Dermis blood vessel endothelial cell (primary cell): ENCODE measurements at regions not wholly inside any gene's neighbourhood (a gene's known extent, or its start where the extent isn't known, plus 50 kb on each side); places are given as distances from the start of the nearest gene placed in this dataset.
"Not testable (repeated sequence)": the region's sequence is repeated elsewhere in the genome, so short reads cannot be mapped to it uniquely, and the experiment has no call there.

Experiments used
- DNase-seq: peaks from one replicate; pipeline ENCODE4 v3.0.0; 2010

DNA sequence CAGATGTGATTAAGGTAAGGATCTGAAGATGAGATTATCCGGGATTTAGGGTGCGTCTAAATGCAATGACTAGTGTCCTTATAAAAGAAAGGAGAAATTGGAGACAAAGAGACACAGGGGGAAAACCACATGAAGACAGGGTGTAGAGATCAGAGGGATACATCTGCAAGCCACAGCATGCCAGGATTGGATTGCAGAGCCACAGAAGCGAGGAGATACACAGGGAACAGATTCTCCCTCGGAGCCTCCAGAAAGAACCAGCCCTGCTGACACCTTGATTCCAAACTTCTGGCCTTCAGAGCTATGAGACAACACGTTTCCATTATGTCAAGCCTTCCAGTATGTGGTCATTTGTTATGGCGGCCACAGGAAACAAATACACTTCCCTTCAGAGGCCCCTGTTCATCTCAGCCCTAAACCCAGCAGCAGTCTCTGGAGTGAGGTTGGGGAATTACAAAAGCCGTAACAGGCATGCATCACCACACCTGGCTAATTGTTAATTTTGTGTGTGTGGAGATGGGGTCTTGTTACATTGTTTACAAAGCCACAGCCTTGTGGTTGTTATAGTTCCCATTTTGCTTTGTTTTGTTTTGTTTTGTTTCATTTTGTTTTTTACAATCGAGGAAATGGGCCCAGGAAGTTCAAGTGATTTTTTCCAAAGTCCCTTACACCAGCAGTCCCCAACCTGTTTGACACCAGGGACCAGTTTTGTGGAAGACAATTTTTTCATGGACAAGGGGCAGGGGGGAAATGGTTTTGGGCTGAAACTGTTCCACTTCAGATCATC lies 51.6 kb upstream of the LYRM9 start:
- peak; percentile 12 for DNase-seq

DNA sequence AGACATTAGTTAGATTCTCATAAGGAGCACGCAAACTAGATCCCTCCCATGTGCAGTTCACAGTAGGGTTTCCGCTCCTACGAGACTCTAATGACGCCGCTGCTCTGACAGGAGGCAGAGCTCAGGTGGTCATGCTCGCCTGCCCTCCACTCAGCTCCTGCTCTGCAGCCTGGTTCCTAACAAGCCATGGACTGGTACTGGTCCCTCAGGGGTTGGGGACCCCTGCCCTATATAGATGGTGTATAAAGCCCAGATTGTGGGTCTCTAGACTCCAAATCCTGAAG lies 52.1 kb upstream of the LYRM9 start:
- DNase-seq: no peak

GRCh38 chr17:27945953-27946352 lies 52.8 kb upstream of the LYRM9 start:
- DNase-seq: no peak

- peak; percentile 5 for DNase-seq
Observed at GRCh38 chr17:27946513-27946912, 53.3 kb upstream of the LYRM9 start.

DNA sequence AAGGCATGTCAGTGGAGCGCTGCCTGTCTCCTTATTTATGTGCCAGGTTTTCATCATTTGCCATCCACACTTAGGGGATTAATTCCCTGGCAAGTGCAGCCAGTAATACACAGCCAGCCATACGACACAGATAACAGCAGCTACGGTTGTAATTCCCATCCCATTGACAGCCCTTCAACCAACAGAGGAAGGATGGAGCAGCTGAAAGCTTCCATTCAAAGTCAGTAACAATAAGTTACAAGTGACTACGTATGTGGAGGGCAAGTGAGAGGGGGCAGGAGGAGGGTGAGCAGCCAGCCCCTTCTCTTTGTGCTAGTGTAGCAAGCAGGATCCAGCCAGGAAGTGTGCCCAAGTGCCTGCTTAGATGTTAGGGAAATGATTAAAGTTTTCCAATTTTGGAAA lies 53.8 kb upstream of the LYRM9 start:
- peak; percentile 53 for DNase-seq

- no peak for DNase-seq
Observed at GRCh38 chr17:27949304-27949703, 56.1 kb upstream of the LYRM9 start.

DNA sequence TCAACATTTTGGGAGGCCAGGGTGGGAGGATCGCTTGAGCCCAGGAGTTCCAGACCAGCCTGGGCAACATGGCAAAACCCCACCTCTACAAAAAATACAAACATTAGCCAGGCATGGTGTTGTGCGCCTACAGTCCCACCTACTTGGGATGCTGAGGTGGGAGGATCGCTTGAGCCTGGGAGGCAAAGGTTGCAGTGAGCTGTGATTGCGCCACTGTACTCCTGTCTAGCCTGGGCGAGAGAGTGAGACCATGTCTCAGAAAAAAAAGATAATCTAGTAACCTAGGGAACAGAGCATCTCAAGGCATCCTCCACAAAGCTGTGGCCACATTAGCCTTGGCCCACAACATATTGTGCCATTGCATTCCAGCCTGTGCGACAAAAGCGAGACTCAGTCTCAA lies 57.1 kb upstream of the LYRM9 start:
- not testable (repeated sequence) for DNase-seq

DNA sequence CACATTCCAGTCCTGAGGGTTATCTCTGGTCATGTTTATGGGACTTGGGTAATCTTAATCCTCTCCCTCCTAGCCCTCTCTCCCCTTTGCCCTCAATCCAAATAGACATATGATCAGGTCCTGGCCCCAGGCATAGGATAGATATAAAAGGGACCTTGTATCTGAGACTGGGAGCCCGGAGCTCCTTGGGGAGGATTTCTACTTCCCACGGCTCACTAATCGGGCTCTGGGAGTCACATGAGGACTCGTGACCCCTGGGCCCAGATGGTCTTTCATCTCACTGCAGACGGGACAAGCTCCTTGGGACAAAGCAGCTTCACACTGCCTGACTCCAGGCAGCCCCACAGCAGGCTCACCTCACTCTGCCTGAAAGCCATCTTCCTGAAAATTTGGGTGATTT lies 57.8 kb upstream of the LYRM9 start:
- DNase-seq: no peak

DNA sequence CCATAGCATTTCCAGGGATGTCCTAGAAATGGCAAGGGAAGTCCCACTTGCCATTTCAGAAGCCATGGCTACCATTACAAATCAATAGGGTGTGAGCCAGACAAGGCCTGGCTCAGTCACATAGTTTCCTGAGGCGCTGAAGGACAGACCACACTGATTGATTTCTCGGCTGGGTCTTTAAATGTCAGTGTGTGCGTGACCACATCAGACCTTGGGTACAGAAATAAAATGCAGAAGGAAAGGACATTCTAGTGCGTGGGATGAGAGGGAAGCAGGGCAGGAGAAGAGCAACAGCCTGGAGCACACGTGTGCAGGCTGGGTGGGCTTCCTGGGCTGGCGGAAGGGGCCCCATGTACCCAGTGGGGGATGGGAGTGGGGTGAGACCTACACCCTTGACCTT lies 58.7 kb upstream of the LYRM9 start:
- DNase-seq: no peak

- no peak for DNase-seq
Observed at GRCh38 chr17:27952366-27952765, 59.2 kb upstream of the LYRM9 start.

DNA sequence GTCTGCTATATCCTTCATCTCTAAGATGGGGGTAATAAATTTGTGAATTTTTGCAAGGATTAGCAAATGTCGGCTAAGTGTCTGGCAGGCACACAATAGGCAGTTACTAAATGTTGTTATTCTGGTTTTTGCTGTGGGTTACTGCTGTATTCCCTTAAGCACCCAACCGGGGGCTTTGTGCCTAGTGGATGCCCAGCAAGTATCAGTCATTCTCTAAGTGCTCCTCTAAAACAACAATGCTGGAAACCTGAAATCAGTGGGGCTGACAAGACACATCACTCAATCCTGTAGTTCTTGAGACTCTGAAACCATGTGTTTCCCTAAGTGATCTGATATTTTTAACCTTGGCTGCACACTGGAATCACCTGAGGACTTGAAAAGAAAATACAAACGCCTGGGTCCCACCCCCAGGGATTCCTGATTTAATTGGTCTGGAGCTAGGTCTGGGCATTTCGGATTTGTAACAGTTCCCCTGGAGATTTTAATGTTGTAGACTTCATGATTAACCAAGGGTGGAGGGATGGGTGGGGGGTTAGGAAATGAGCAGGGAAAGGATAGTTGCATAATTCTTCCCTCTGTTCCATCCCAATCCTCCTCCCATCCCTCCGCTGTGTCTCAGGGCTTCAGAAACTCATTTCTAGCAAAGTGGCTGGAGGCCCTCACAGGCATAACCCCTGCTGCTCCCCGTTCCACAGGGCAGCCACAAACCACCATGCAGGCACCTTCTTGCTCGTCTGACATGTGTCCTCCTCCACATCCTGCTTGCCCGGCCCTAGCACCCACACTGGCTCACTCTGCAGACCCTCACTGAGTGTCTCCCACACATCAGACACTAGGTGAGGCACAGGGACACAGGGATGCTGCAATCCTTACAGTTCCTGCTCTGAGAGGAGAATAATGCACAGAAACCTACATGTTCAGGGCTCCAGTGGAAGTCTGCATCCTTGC lies 61.7 kb upstream of the LYRM9 start:
- no peak for DNase-seq

DNA sequence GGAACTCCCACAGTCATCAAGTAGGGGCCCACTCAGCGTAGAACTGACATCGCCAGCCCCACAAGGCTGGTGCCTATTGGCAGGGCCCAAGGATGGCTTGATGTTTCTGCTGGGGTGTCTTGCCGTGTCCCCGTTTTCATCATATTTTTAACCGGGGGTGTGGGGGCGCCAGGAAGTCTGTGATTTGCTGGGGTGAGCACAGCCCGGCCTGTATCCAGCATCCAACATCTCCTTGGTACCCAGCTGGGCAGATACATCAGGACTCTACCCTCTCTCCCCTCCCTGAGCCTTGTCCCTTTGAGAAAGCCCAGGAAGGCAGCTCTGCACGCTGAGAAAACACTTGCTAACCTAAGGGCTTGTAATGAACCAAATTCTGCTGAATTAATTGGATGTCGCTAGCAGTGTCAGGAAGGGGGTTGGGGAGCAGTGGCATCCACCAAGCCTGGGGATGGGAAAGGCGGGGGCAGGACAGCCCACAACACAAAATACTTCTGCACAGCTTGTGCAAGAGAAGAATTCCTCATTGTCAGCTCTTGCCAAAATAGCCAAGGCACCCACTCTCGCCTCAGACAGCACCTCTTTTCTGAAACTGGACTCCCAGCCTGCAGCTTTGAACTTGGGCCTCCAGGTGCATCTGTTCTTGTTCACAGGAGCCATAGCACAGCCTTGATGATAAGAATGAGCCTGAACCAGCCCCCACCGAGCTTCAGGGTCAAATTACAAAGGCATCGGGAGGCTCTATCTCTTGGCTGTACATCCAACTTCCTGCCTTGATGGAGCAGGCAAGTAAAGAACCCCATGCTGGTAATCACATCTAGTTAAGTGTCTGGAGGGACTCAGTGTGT lies 63.7 kb upstream of the LYRM9 start:
- no peak for DNase-seq

DNA sequence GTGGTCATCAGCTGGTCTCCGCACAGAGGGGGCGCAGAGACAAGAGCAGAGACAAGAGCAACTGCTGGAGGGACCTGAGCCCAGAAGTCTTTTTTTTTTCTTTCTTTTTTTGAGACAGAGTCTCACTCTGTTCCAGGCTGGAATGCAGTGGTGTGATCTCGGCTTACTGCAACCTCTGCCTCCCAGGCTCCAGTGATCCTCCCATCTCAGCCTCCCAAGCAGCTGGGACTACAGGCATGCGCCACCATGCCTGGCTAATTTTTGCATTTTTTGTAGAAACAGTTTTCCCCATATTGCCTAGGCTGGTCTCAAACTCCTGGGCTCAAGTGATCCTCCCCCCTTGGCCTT lies 64.3 kb upstream of the LYRM9 start:
- not testable (repeated sequence) for DNase-seq

GRCh38 chr17:27958708-27959381 lies 65.7 kb upstream of the LYRM9 start:
- DNase-seq: no peak

DNA sequence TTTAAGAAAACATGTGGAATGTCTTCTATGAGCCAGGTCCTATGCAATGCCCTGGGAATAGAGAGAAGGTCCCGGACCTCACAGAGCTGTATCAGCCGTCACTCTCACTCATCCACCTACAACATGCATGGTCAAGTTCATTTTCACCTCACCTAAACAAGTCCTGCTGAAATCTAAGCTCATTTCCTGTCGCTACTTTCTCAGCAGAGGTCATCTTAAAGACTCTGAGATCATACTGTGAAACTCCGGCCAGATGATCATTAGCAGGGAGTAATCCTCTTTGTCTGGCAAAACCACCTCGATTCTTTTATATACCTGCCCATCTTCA lies 66.2 kb upstream of the LYRM9 start:
- no peak for DNase-seq

DNA sequence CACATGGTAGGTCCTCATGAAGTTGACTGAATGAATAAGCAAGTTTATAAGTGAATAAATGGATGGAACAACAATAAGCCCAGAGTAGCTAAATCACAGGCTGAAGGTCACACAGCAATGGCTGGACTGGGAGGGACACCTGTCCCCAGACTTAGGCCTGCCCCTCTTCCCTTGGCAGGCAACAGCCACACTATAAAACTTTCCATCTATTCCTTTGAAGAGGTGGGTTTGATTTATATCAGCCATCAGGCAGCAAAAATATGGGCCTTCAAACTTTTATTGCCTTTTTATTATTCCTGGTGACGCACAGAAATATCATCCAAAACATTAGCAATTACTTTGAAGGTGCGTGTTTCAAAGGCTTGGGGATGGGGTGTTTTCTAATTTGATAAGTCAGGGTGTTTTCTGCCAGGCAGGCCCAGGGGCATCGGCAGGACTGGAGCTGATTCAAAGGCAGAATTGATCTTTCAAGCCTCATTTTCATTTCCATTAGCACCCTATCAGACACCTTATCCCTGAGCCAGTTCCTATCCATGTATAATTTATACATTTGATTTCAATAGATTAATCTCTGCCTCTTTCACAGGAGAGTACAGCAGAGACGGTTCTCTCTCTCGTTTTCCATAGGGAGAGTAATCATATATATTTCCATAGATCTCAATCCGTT lies 67.2 kb upstream of the LYRM9 start:
- no peak for DNase-seq

DNA sequence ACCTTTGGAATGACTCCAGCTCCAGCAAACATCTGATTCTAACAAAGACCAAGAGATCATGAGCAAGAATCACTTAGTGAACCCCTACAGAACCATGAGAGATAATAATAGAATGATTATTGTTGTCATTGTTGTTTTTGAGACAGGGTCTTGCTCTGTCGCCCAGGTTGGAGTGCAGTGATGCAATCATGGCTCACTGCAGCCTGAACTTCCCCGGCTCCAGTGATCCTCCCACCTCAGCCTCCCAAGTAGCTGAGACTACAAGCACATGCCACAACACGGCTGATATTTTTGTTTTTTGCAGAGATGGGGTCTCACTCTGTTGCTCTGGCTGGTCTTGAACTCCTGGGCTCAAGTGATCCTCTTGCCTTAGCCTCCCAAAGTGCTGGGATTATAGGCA lies 69.4 kb upstream of the LYRM9 start:
- DNase-seq: not testable (repeated sequence)

DNA sequence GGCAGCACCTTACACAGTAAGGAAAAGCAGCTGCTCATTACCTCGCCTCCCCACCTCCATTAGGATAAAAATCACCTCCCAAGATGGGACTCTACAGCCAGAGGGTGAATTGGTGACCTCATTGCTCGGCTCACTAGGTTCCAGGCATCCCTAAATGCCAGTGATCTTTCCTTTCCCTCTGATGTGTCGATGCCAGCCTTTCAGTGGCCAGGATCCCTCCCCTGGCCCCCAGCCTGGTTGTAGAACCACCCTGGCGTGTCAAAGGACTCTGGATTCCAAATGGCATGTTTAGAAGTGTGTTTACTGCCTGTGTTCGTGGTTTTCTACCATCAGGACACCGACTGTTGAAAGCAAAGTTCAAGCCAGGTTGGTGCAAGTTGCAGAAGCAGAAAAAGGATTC lies 72.1 kb upstream of the LYRM9 start:
- no peak for DNase-seq

DNA sequence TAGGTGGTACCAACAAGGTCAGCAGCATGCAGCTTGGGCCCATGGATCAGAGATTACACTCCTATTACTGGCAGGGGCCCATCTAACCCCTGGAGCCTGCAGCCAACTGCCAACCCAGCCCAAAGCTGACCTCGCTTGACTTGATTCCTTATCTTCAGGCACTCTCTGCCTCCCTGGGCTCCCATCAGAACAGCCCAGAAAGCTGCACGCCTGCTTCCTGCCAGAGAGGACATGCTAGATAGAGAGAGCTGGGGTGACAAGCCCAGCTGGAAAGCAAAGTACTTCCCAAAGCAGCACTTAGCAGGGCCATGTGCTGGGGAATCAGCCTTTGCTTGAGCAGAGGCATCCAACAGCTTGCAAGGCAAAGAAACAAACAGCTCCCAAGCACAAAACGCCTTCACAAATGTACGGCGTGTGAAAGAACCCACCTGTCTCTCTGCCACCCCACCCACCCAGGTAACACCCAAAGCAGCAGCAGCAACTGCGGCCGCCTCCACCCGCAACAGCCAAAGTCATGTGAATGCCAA lies 74.2 kb upstream of the NLK start:
- DNase-seq: no peak

GRCh38 chr17:27970587-27970986 lies 71.9 kb upstream of the NLK start:
- no peak for DNase-seq

DNA sequence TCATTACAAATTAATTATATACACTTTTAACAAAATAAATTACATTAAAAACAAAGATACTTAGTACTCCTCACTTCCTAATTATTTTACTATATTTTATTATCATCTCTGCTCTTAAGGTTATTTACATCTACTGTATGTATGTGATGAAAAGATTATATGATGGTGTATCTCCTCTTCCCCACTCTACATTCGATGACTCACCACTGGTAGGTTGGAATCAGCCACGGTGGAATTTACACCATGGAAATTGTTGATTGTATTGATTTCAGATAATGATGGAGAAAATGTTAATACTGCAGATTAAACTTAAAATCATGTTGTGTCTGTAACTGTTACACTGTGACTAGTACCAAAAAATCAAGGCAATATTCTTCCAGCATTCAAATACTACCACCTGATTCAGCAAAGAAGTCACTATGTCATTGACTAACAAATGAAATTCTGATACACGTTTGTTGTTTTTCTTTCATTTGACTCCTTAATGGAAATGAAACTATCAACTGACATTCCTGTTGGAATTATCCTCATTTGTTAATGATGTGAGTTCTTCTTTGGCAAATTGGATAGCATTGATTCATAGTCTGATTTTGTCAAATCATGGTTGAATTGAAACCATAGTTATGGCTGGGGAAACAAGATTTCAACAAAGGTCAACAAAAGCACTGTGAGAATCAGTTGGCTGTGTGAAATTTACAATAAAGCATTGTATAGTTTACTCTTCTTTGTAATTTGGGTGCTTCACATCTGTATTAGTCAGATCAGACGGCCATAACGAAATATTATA lies 69.0 kb upstream of the NLK start:
- no peak for DNase-seq
